GM23338 (cell line): ENCODE measurements at regions not wholly inside any gene's neighbourhood (a gene's known extent, or its start where the extent isn't known, plus 50 kb on each side); places are given as distances from the start of the nearest gene placed in this dataset.

ENCODE experiments used
- ATAC-seq: fragments of 200-7000 bp; cut with Tn5 transposase; 3 replicates; pipeline ENCODE4 v1.9.1; 2020
- DNase-seq: peaks from one replicate; pipeline ENCODE4 v3.0.0-alpha.2; 2015; ENCODE audit warnings: low spot score
- H2AFZ ChIP-seq: fragments of 200-600 bp; sonication (generic); 2 replicates; pipeline ENCODE4 v1.8.0; 2016; ENCODE audit warnings: antibody characterized with exemption, mild to moderate bottlenecking, moderate library complexity
- H3F3A ChIP-seq: fragments of 200-600 bp; sonication (generic); replicated peaks from 2 replicates; pipeline ENCODE4 v1.8.0; 2017; ENCODE audit warnings: antibody characterized with exemption, mixed run types, low read depth
- H3K27ac ChIP-seq: fragments of 200-600 bp; sonication (generic); 2 replicates; pipeline ENCODE4 v1.6.1; 2016; ENCODE audit warnings: low read depth
- H3K27me3 ChIP-seq: fragments of 200-600 bp; sonication (generic); 2 replicates; pipeline ENCODE4 v1.8.0; 2016; ENCODE audit warnings: mild to moderate bottlenecking, mixed run types, moderate library complexity; ENCODE audit not compliant: insufficient read depth
- H3K36me3 ChIP-seq: fragments of 200-600 bp; sonication (generic); 2 replicates; pipeline ENCODE4 v1.8.0; 2016; ENCODE audit warnings: mild to moderate bottlenecking; ENCODE audit not compliant: insufficient read depth
- H3K4me1 ChIP-seq: fragments of 200-600 bp; sonication (generic); 2 replicates; pipeline ENCODE4 v1.8.0; 2016; ENCODE audit warnings: mild to moderate bottlenecking, moderate library complexity; ENCODE audit not compliant: insufficient read depth
- H3K4me2 ChIP-seq: fragments of 200-600 bp; sonication (generic); 2 replicates; pipeline ENCODE4 v1.7.1; 2017; ENCODE audit warnings: mixed run types
- H3K4me3 ChIP-seq: fragments of 200-600 bp; sonication (generic); 2 replicates; pipeline ENCODE4 v1.6.1; 2016; ENCODE audit warnings: mixed run types
- H3K79me2 ChIP-seq: fragments of 200-600 bp; sonication (generic); replicated peaks from 2 replicates; pipeline ENCODE4 v1.8.0; 2017; ENCODE audit warnings: mild to moderate bottlenecking; ENCODE audit not compliant: insufficient read depth
- H3K9me2 ChIP-seq: fragments of 200-600 bp; sonication (generic); 2 replicates; pipeline ENCODE4 v1.8.0; 2017; ENCODE audit not compliant: insufficient read depth
- H4K20me1 ChIP-seq: fragments of 200-600 bp; sonication (generic); replicated peaks from 2 replicates; pipeline ENCODE4 v1.8.0; 2017; ENCODE audit warnings: mild to moderate bottlenecking; ENCODE audit not compliant: insufficient read depth
- H3K27ac Mint-ChIP-seq: 2 replicates; pipeline ENCODE4 v1.8.0; 2020; ENCODE audit warnings: inconsistent platforms, mild to moderate bottlenecking, moderate library complexity, mixed read lengths
- H3K27me3 Mint-ChIP-seq: 3 replicates; pipeline ENCODE4 v1.8.0; 2022; ENCODE audit warnings: low read depth, mild to moderate bottlenecking, moderate library complexity, mixed read lengths, inconsistent platforms; ENCODE audit not compliant: insufficient read depth, poor library complexity
- H3K36me3 Mint-ChIP-seq: 3 replicates; pipeline ENCODE4 v1.8.0; 2021; ENCODE audit warnings: low read depth, mild to moderate bottlenecking, inconsistent platforms, moderate library complexity, mixed read lengths
- H3K4me1 Mint-ChIP-seq: 3 replicates; pipeline ENCODE4 v1.8.0; 2020; ENCODE audit warnings: mild to moderate bottlenecking, inconsistent platforms, mixed read lengths
- H3K4me3 Mint-ChIP-seq: 3 replicates; pipeline ENCODE4 v1.8.0; 2021; ENCODE audit warnings: moderate library complexity, mild to moderate bottlenecking, inconsistent platforms, mixed read lengths
- H3K9me3 Mint-ChIP-seq: 3 replicates; pipeline ENCODE4 v1.8.0; 2020; ENCODE audit warnings: moderate library complexity, mild to moderate bottlenecking, inconsistent platforms, mixed read lengths
- CTCF ChIP-seq, 2 experiments: fragments of 200-600 bp in 1 of 2; sonication (generic) in 1 of 2; conservative IDR thresholded peaks; 2 replicates each; pipeline versions ENCODE4 v1.5.1 to v1.6.1; 2016 to 2017; ENCODE audit warnings: antibody characterized with exemption in 2 of 2, low read depth in 2 of 2, mild to moderate bottlenecking in 2 of 2, moderate library complexity in 1 of 2
- ETS1 ChIP-seq: IDR thresholded peaks from 2 replicates; pipeline ENCODE4 v1.6.1; 2016; ENCODE audit warnings: antibody characterized with exemption
- EZH2 ChIP-seq: fragments of 200-600 bp; sonication (generic); IDR thresholded peaks from one replicate; pipeline ENCODE4 v1.8.0; 2017; ENCODE audit warnings: antibody characterized with exemption, mild to moderate bottlenecking, low read depth; ENCODE audit not compliant: unreplicated experiment
- EZH2phosphoT487 ChIP-seq: fragments of 200-600 bp; sonication (generic); IDR thresholded peaks from one replicate; pipeline ENCODE4 v1.8.1; 2018; ENCODE audit warnings: antibody characterized with exemption; ENCODE audit not compliant: unreplicated experiment
- JUNB ChIP-seq: IDR thresholded peaks from one replicate; pipeline ENCODE4 v1.6.1; 2016; ENCODE audit warnings: antibody characterized with exemption; ENCODE audit not compliant: unreplicated experiment
- POLR2AphosphoS5 ChIP-seq: IDR thresholded peaks from 2 replicates; pipeline ENCODE4 v1.6.1; 2016; ENCODE audit warnings: antibody characterized with exemption, low read depth
- STAT1 ChIP-seq: IDR thresholded peaks from one replicate; pipeline ENCODE4 v1.6.1; 2016; ENCODE audit warnings: antibody characterized with exemption; ENCODE audit not compliant: unreplicated experiment
- ZNF114 ChIP-seq: fragments of 250-450 bp; sonication (Bioruptor Pico); IDR thresholded peaks from 2 replicates; pipeline ENCODE4 v1.5.0; 2020; ENCODE audit warnings: mild to moderate bottlenecking, moderate library complexity
- ZNF331 ChIP-seq: fragments of 250-450 bp; sonication (Bioruptor Pico); IDR thresholded peaks from 2 replicates; pipeline ENCODE4 v1.5.0; 2020; ENCODE audit warnings: low read depth, mild to moderate bottlenecking, moderate library complexity
- ZNF462 ChIP-seq: fragments of 250-450 bp; sonication (Bioruptor Pico); IDR thresholded peaks from 2 replicates; pipeline ENCODE4 v1.5.0; 2020; ENCODE audit warnings: mild to moderate bottlenecking, moderate library complexity

GRCh38 chr13:67791047-67791446, 560.9 kb upstream of the PCDH9 start:
- Histone ChIP-seq H3K36me3 (no peaks in the 10 kb centered on the region), H3K79me2 (no peaks in the 10 kb centered on the region), H3K4me1 (no peaks in the 10 kb centered on the region), H3K9me2 (no peaks in the 10 kb centered on the region), H3K4me2 (no peak overlapping the region), H3F3A (no peaks in the 10 kb centered on the region), H3K27ac (no peak overlapping the region), H4K20me1 (no peaks in the 10 kb centered on the region), H3K4me3 (no peak overlapping the region), H3K27me3 (no peaks in the 10 kb centered on the region), H2AFZ (no peak overlapping the region)
- Mint-ChIP-seq H3K4me3 (no peak overlapping the region), H3K9me3 (peaks cover 4% of the 10 kb centered on the region; the same call in 1 of the 3 replicates), H3K27ac (no peak overlapping the region), H3K36me3 (no peaks in the 10 kb centered on the region), H3K4me1 (no peaks in the 10 kb centered on the region; the same call in 2 of the 3 replicates), H3K27me3 (peaks cover 2% of the 10 kb centered on the region)
- DNase-seq (no peak), ATAC-seq (no peak)
- TF ChIP-seq CTCF (conservative IDR thresholded peaks at IDR 0.05; ENCODE audit: low read depth in 2 of 2), result no peak

GRCh38 chr13:67776151-67776550, 546.0 kb upstream of the PCDH9 start:
- H3K9me3 Mint-ChIP-seq, result peaks cover 22% of the 10 kb centered on the region
- H3K9me2 ChIP-seq, result no peaks in the 10 kb centered on the region
- ATAC-seq, result no peak
- H3K36me3 ChIP-seq, result no peaks in the 10 kb centered on the region
- no peaks in the 10 kb centered on the region for H3K4me1 Mint-ChIP-seq
- no peaks in the 10 kb centered on the region for H3K27me3 Mint-ChIP-seq
- H3K4me3 Mint-ChIP-seq, result no peak overlapping the region
- H3K27me3 ChIP-seq, result no peaks in the 10 kb centered on the region
- H3K36me3 Mint-ChIP-seq, result peaks cover 7% of the 10 kb centered on the region; the same call in 2 of the 3 replicates
- DNase-seq, result no peak
- H2AFZ ChIP-seq, result no peak overlapping the region
- no peaks in the 10 kb centered on the region for H3K4me1 ChIP-seq
- no peak overlapping the region for H3K4me3 ChIP-seq
- H3K4me2 ChIP-seq, result no peak overlapping the region
- H3K27ac ChIP-seq, result no peak overlapping the region
- H3K27ac Mint-ChIP-seq, result no peak overlapping the region
- no peaks in the 10 kb centered on the region for H3F3A ChIP-seq
- no peaks in the 10 kb centered on the region for H3K79me2 ChIP-seq
- no peaks in the 10 kb centered on the region for H4K20me1 ChIP-seq
- TF ChIP-seq ZNF114 (CRISPR knock-in tag) (no peak), STAT1 (no peak), POLR2AphosphoS5 (no peak), JUNB (no peak), ZNF331 (CRISPR knock-in tag) (no peak), ETS1 (no peak), CTCF (conservative IDR thresholded peaks at IDR 0.05; ENCODE audit: low read depth in 2 of 2) (no peak), EZH2 (no peak), ZNF462 (CRISPR knock-in tag) (no peak), EZH2phosphoT487 (no peak)
